Lung (tissue), 11 donors: ENCODE measurements at regions not wholly inside any gene's neighbourhood (a gene's known extent, or its start where the extent isn't known, plus 50 kb on each side); places are given as distances from the start of the nearest gene placed in this dataset.

Experiments
- ATAC-seq: fragments of 200-7000 bp; cut with Tn5 transposase; one replicate; pipeline ENCODE4 v1.9.1; 2020; ENCODE audit warnings: moderate number of reproducible peaks; ENCODE audit not compliant: insufficient read depth, low FRiP score
- DNase-seq, 3 donors: peaks; one replicate each; pipeline ENCODE4 v3.0.0-alpha.2; 2013 to 2017
- H3K27ac ChIP-seq, 2 donors: one replicate each; pipeline ENCODE4 v1.5.1; 2013; ENCODE audit warnings: mild to moderate bottlenecking in 2 of 2, moderate library complexity in 2 of 2, control low read depth in 1 of 2, inconsistent platforms in 1 of 2, low read depth in 1 of 2, low read length in 1 of 2
- H3K27me3 ChIP-seq, 3 donors: one replicate each; pipeline ENCODE4 v1.5.1; 2013; ENCODE audit warnings: low read length in 2 of 3; ENCODE audit not compliant: control insufficient read depth in 3 of 3, insufficient read depth in 3 of 3
- H3K36me3 ChIP-seq, 4 donors: one replicate each; pipeline ENCODE4 v1.5.1; 2013; ENCODE audit warnings: low read length in 4 of 4, mild to moderate bottlenecking in 1 of 4, moderate library complexity in 1 of 4; ENCODE audit not compliant: control insufficient read depth in 4 of 4, insufficient read depth in 4 of 4
- H3K4me1 ChIP-seq, 5 donors: one replicate each; pipeline ENCODE4 v1.5.1; 2013; ENCODE audit warnings: low read length in 5 of 5, mild to moderate bottlenecking in 2 of 5, moderate library complexity in 1 of 5; ENCODE audit not compliant: control insufficient read depth in 5 of 5, insufficient read depth in 5 of 5
- H3K4me3 ChIP-seq: one replicate; pipeline ENCODE4 v1.5.1; 2013; ENCODE audit warnings: mild to moderate bottlenecking, control low read depth, moderate library complexity
- H3K9ac ChIP-seq, 2 donors: one replicate each; pipeline ENCODE4 v1.5.1; 2013; ENCODE audit warnings: low read length in 2 of 2, control low read depth in 1 of 2; ENCODE audit not compliant: insufficient read depth in 1 of 2
- H3K9me3 ChIP-seq, 4 donors: one replicate each; pipeline ENCODE4 v1.5.1; 2013; ENCODE audit warnings: low read length in 3 of 4, mild to moderate bottlenecking in 1 of 4, moderate library complexity in 1 of 4; ENCODE audit not compliant: control insufficient read depth in 4 of 4, insufficient read depth in 3 of 4
- CTCF ChIP-seq: IDR thresholded peaks from 2 replicates; pipeline ENCODE4 v1.5.1; 2012; ENCODE audit warnings: mild to moderate bottlenecking; ENCODE audit errors: control extremely low read depth, extremely low read depth
- WGBS, 2 donors: extraction: QIAGEN DNeasy Blood & Tissue Kit; methylation state at CpG; one replicate each; pipeline ENCODE4 v1.1.7; 2013; 5-methylcytosine and 5-hydroxymethylcytosine counted together
- donor health status: control.
- donor health status: control.
- donor health status: Bipolar disorder and iron deficiency.
- donor health status: healthy.
- donor health status: DM: yes; HTN: yes; CAD: no.

DNA sequence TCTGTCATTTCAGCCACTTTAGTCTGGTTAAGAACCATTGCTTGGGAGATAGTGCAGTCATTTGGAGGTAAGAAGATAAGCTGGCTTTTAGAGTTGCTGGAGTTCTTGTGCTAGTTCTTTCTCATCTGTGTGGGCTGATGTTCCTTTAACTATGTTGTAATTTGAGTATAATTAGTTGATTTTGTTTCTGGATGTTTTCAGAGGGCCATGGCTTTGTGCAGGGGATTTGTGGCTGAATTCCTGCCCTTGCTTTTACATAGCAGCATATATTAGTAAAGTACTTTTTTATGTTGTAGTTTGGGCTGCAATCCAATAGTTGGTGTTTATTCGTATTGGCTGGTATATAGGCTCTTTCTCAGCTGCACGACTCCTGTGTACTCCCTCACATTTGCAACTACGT, 339.6 kb downstream of the ANKRD50 start:
- DNase-seq (no peak), ATAC-seq (no peak)
- TF ChIP-seq CTCF: no peak
- 91 to 92% methylated on average over 3 of the region's 3 CpGs for WGBS, 2 donors
- Histone ChIP-seq H3K9ac (no peak overlapping the region), H3K9me3 (peaks cover 0 to 7% (median 4%) of the 10 kb centered on the region in 4 donors), H3K36me3 (no peaks in the 10 kb centered on the region), H3K27ac (no peak overlapping the region), H3K4me1 (no peaks in the 10 kb centered on the region), H3K27me3 (no peaks in the 10 kb centered on the region), H3K4me3 (no peak overlapping the region)

DNA sequence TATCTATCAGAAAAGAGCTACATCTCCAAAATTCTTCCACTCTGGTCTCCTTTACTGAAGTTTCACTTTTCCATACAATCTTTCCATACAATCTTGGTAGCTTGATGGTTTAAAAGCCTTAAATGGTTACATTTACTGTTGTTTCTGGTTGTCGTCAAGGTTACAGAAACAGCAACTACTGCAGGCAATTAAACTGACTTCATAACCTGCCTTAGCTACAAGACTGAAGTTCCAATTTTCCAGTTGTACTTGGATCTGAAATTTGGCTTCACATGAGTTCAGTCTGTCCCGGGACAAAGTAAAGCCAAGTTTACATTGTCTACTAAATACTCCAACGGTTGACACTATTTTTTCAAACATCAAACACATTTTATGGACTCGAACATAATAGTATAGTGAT, 326.4 kb downstream of the ANKRD50 start:
- peak in 2 of 3 donors; percentile 26 to 31 for DNase-seq
- no peaks in the 10 kb centered on the region for H3K27me3 ChIP-seq
- 75 to 86% methylated on average over 4 of the region's 4 CpGs for WGBS, 2 donors
- no peak for TF ChIP-seq CTCF
- H3K4me3 ChIP-seq: no peak overlapping the region
- peaks cover 0 to 7% (median 5%) of the 10 kb centered on the region in 5 donors for H3K4me1 ChIP-seq
- ATAC-seq: no peak
- peaks cover 0 to 2% (median 0%) of the 10 kb centered on the region in 4 donors for H3K9me3 ChIP-seq
- no peak overlapping the region for H3K27ac ChIP-seq
- no peaks in the 10 kb centered on the region for H3K36me3 ChIP-seq
- H3K9ac ChIP-seq: no peak overlapping the region

DNA sequence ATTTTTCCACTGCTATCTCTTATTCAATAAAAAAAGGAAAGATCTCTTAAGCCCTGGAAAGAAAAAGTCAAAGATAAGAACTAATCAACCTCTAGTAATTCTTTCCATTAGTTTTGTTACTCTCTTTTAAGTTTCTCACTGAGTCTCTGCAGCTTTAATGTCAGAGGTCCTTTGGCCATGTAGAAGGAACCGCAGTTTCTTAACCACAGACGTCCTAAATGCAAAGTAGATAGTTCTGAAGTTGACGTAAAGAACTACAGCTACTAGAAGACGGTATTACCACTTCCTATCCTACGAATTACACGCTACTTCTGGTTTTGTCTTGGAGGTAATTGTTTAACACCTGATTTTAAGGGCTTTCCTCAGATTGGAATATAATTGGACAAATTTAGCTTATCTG, 325.9 kb downstream of the ANKRD50 start:
- TF ChIP-seq CTCF: no peak
- Histone ChIP-seq H3K36me3 (no peaks in the 10 kb centered on the region), H3K9ac (no peak overlapping the region), H3K27ac (no peak overlapping the region), H3K4me3 (no peak overlapping the region), H3K9me3 (peaks cover 0 to 2% (median 0%) of the 10 kb centered on the region in 4 donors), H3K4me1 (peaks cover 0 to 7% (median 5%) of the 10 kb centered on the region in 5 donors), H3K27me3 (no peaks in the 10 kb centered on the region)
- ATAC-seq (no peak), DNase-seq (peak in 1 of 3 donors; percentile 2)
- 61 to 74% methylated on average over 6 of the region's 6 CpGs for WGBS, 2 donors

DNA sequence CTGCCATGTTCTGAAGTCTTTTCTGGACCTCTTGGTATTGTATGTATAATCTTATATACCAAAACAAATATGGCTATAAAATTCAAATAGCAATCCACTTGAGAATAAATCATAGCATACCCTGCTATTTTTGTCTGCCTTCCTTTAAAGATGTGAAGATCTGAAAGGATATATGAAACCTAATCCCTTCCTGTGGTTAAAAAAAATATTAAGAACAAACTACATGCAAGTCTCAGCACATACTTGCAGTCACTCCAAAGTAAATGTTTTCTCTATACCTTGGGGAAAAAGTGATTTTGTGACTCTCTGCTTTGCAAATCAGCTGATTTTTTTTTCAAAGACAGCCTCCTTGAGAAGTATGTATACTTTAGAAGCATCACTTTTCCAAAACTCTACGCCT, 322.9 kb downstream of the ANKRD50 start:
- Histone ChIP-seq H3K9ac (no peak overlapping the region), H3K4me1 (peaks cover 0 to 7% (median 0%) of the 10 kb centered on the region in 5 donors), H3K27me3 (no peaks in the 10 kb centered on the region), H3K4me3 (no peak overlapping the region), H3K27ac (no peak overlapping the region), H3K9me3 (peaks cover 0 to 2% (median 0%) of the 10 kb centered on the region in 4 donors), H3K36me3 (no peaks in the 10 kb centered on the region)
- no peak for TF ChIP-seq CTCF
- ATAC-seq (no peak), DNase-seq (peak in 1 of 3 donors; percentile 6)
- WGBS, 2 donors: 90 to 93% methylated on average over 1 of the region's 1 CpG
